HG03025 (cell line): ENCODE measurements at regions not wholly inside any gene's neighbourhood (a gene's known extent, or its start where the extent isn't known, plus 50 kb on each side); places are given as distances from the start of the nearest gene placed in this dataset.
A peak's percentile ranks its signal among the peaks of the same experiment; 100 is the strongest.
"Not testable (repeated sequence)": the region's sequence is repeated elsewhere in the genome, so short reads cannot be mapped to it uniquely, and the experiment has no call there.

Experiments used
- ATAC-seq: cut with Tn5 transposase; IDR thresholded peaks from one replicate; pipeline ENCODE4 v1.9.1; 2021; ENCODE audit warnings: mild to moderate bottlenecking, moderate library complexity; ENCODE audit not compliant: unreplicated experiment, low FRiP score

- peak; percentile 88 for ATAC-seq
These were observed 1548.6 kb downstream of the EFNA5 start for GRCh38 chr5:106121972-106122605.

DNA sequence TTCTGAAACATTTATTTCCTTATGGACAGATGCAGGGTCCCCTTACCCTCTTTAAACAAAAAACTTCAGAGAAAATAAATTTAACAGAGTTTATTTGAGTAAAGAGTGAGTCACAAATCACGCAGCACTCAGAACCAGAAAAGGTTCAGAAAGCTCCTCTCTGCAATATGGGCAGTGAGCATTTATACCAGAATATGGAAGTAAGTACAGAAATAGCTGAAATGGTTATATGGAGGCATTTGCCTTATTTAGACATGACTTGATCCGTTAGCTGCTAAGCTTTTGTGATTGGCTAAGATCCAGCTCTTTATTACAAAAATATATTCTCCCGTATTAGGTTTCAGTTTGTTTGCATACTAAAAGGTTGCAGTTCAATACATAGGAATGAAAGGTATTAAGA, 1554.1 kb downstream of the EFNA5 start:
- no peak for ATAC-seq

- no peak for ATAC-seq
These were observed 1556.8 kb downstream of the EFNA5 start for GRCh38 chr5:106113922-106114321.

DNA sequence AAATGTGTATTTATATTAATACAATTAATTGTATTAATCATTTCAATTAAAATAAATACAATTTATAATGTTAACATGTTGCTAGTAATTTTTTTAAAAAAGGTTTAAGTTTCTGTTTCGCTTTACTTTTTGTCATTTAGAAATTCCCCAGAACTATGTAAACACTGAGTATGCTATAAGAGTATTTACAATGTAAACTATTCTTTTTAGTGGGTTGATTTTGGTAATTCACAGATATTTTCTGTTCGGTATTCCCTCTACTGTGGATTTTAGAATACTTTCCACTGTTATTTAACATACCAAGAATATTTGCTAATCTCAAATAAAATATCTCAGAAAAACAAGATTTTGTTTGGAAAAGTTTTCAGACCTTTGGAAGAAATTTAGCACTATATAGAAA, 1564.4 kb downstream of the EFNA5 start:
- ATAC-seq = no peak

GRCh38 chr5:106097340-106097739, 1573.4 kb downstream of the EFNA5 start:
- no peak for ATAC-seq

GRCh38 chr5:106094839-106095238, 1575.9 kb downstream of the EFNA5 start:
- ATAC-seq = no peak

GRCh38 chr5:106094204-106094607, 1576.5 kb downstream of the EFNA5 start:
- no peak for ATAC-seq

GRCh38 chr5:106093134-106093533, 1577.6 kb downstream of the EFNA5 start:
- ATAC-seq = no peak

GRCh38 chr5:106092455-106092854, 1578.3 kb downstream of the EFNA5 start:
- ATAC-seq = no peak

GRCh38 chr5:106089073-106089472, 1581.7 kb downstream of the EFNA5 start:
- no peak for ATAC-seq

- ATAC-seq = no peak
These were observed 1582.3 kb downstream of the EFNA5 start for GRCh38 chr5:106088462-106088861.

DNA sequence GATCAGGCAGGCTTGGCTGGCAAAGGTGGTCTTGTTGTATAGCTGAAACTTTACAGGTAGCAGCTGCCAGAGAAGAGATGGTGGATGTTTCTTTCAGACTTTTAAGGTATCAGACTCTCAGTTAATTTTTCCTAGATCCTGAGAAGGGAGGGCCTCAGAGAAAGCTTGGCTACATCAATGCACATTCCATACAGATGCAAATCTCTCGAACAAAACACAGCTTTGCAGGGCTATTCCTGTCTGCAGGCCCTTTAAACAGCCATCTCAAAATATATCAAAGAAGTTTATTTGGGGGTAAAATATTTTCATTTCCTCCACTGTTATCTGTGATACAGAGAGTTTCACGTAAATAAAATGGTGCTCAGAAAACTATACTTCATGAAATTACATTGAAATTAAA, 1584.4 kb downstream of the EFNA5 start:
- ATAC-seq = no peak

GRCh38 chr5:106085556-106085955, 1585.2 kb downstream of the EFNA5 start:
- no peak for ATAC-seq

- no peak for ATAC-seq
These were observed 1585.6 kb downstream of the EFNA5 start for GRCh38 chr5:106085136-106085535.

GRCh38 chr5:106080535-106080934, 1590.2 kb downstream of the EFNA5 start:
- no peak for ATAC-seq

GRCh38 chr5:106076655-106077054, 1594.1 kb downstream of the EFNA5 start:
- no peak for ATAC-seq

GRCh38 chr5:106072208-106072607, 1598.5 kb downstream of the EFNA5 start:
- no peak for ATAC-seq

DNA sequence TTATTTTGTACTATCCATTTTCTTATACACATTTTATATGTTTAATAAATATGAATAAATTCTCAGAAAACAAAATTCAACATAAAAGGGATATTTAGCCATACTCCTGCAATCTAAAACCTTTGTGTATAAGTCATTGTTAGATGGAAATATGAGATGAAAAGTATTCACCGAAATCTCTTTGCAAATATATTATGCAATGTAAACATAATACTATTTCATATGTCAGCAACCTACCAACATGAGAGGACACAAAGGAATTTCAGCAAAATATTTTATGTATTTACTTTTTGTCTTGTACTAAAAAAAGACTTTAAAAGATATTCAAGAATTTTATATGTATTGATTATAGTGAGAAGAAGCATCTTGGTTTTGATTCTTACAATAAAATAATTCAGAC, 1623.4 kb downstream of the EFNA5 start:
- ATAC-seq = no peak

- ATAC-seq = not testable (repeated sequence)
These were observed 1638.7 kb downstream of the EFNA5 start for GRCh38 chr5:106032069-106032468.

GRCh38 chr5:106028314-106028713, 1642.4 kb downstream of the EFNA5 start:
- no peak for ATAC-seq

DNA sequence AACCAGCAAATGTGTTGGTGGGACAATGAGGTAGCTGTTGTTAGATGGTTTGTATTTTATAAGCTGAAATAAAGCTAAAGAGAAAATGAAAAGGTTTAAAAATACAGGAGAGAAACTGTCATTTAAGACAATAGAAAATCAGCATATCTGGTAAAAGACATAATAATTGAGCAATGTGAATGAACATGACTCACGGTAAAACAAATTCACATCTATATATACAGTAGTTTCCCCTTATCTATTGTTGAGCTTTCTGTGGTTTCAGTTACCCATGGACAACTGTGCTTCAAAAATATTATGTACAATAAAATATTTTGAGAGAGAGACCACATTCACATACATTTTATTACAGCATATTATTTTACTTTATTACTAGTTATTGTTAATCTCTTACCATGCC, 1649.8 kb downstream of the EFNA5 start:
- ATAC-seq = no peak

DNA sequence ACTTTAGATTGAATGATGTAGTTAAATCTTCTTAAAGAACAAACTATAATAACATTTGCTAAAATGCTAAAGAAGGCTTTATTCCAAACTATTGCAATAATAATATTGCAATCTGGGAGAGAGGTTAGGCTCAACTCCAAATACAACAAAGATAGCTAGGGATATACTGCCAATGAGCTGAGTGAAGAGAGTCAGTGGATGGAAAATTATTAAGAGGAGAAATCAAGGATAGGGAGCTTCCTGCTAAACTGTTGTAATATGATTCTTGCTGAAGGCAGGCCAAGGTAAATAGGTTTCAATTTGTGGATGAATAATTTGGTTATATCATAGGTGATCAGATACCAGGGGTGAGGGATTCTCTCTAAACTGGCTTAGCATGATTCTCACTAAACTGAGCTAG, 1651.5 kb downstream of the EFNA5 start:
- no peak for ATAC-seq
